MCF 10A (cell line): ENCODE measurements at regions not wholly inside any gene's neighbourhood (a gene's known extent, or its start where the extent isn't known, plus 50 kb on each side); places are given as distances from the start of the nearest gene placed in this dataset.

ENCODE experiments used
- BruUV-seq: library from RNA; stranded (reverse); fragments of 400-500 nt; replicated peaks from 2 replicates; lab custom pipeline; 2021; lab: Mats Ljungman, UMichigan
- CTCF ChIA-PET: fragments of 300-600 bp; sonication (Branson Sonifier 250); formaldehyde crosslinking; extraction: SDS; loops from one replicate; lab custom pipeline; 2021; ENCODE audit warnings: antibody characterized with exemption, inconsistent platforms; lab: Yijun Ruan, JAX
- POLR2A ChIA-PET: fragments of 300-600, 350-650 bp; sonication (Branson Sonifier 250); formaldehyde crosslinking; extraction: SDS; loops from one replicate; lab custom pipeline; 2020; ENCODE audit warnings: antibody characterized with exemption, inconsistent platforms; lab: Yijun Ruan, JAX
- DNase-seq: peaks from one replicate; pipeline ENCODE4 v3.0.0-alpha.2; 2018; ENCODE audit not compliant: unreplicated experiment
- H3K27ac Mint-ChIP-seq: one replicate; pipeline ENCODE4 v1.8.0; 2022; ENCODE audit warnings: mild to moderate bottlenecking, low read depth, mixed read lengths; ENCODE audit not compliant: unreplicated experiment
- H3K27me3 Mint-ChIP-seq: one replicate; pipeline ENCODE4 v1.8.0; 2022; ENCODE audit warnings: mixed read lengths; ENCODE audit not compliant: insufficient read depth, unreplicated experiment
- H3K36me3 Mint-ChIP-seq: one replicate; pipeline ENCODE4 v1.8.0; 2022; ENCODE audit warnings: mild to moderate bottlenecking, moderate library complexity, mixed read lengths; ENCODE audit not compliant: insufficient read depth, unreplicated experiment
- H3K4me1 Mint-ChIP-seq: one replicate; pipeline ENCODE4 v1.8.0; 2022; ENCODE audit warnings: mixed read lengths; ENCODE audit not compliant: insufficient read depth, unreplicated experiment
- H3K4me3 Mint-ChIP-seq: one replicate; pipeline ENCODE4 v1.8.0; 2022; ENCODE audit warnings: mild to moderate bottlenecking, moderate library complexity, mixed read lengths; ENCODE audit not compliant: unreplicated experiment
- H3K9me3 Mint-ChIP-seq: one replicate; pipeline ENCODE4 v1.8.0; 2022; ENCODE audit warnings: mixed read lengths; ENCODE audit not compliant: unreplicated experiment
- CTCF ChIP-seq: fragments of 200-600 bp; IDR thresholded peaks from one replicate; pipeline ENCODE4 v1.8.0; 2022; ENCODE audit warnings: antibody characterized with exemption, mild to moderate bottlenecking; ENCODE audit not compliant: unreplicated experiment
- intact Hi-C: fragments of 100-400 bp; cut with micrococcal nuclease; formaldehyde crosslinking; loops from 2 replicates; pipeline ENCODE4 v1.14.1; 2022

- Mint-ChIP-seq H3K27me3 (no peaks in the 10 kb centered on the region), H3K9me3 (no peaks in the 10 kb centered on the region), H3K36me3 (no peaks in the 10 kb centered on the region), H3K4me1 (no peaks in the 10 kb centered on the region), H3K27ac (peak overlapping the region; percentile 10), H3K4me3 (no peak overlapping the region)
- no TSS peak for BruUV-seq
- DNase-seq: no peak
- ChIA-PET CTCF (interaction anchor here (0.5 to 0.9 kb wide), 4 partner anchors 9 to 1197 kb away, joined by 3 read pairs; no protein-coding TSS in a partner anchor), POLR2A (no interaction called here)
- no peak for TF ChIP-seq CTCF
- intact Hi-C loops: no loop called here
Observed at GRCh38 chr15:35218215-35218614, 133.1 kb upstream of the NANOGP8 start.

GRCh38 chr15:35215093-35215492 is 130.0 kb upstream of the NANOGP8 start:
- DNase-seq: no peak
- ChIA-PET CTCF (interaction anchor here (0.7 to 1.0 kb wide), 2 partner anchors 9 to 137 kb away, joined by 3 read pairs; no protein-coding TSS in a partner anchor), POLR2A (no interaction called here)
- H3K4me3 Mint-ChIP-seq: no peak overlapping the region
- H3K27me3 Mint-ChIP-seq: no peaks in the 10 kb centered on the region
- H3K4me1 Mint-ChIP-seq: no peaks in the 10 kb centered on the region
- TF ChIP-seq CTCF: no peak
- no peaks in the 10 kb centered on the region for H3K9me3 Mint-ChIP-seq
- no TSS peak for BruUV-seq
- intact Hi-C loops: no loop called here
- no peaks in the 10 kb centered on the region for H3K36me3 Mint-ChIP-seq
- no peak overlapping the region for H3K27ac Mint-ChIP-seq

- POLR2A ChIA-PET: interaction anchor here (0.7 kb wide), 1 partner anchor 1172 kb away, joined by 3 read pairs; the partner anchor contains the start of gene AVEN
- Mint-ChIP-seq H3K27ac (no peak overlapping the region), H3K36me3 (no peaks in the 10 kb centered on the region), H3K9me3 (no peaks in the 10 kb centered on the region), H3K27me3 (no peaks in the 10 kb centered on the region), H3K4me3 (no peak overlapping the region), H3K4me1 (no peaks in the 10 kb centered on the region)
- no peak for TF ChIP-seq CTCF
- intact Hi-C loops: no loop called here
- CTCF ChIA-PET: no interaction called here
- no peak for DNase-seq
- BruUV-seq: no TSS peak
Observed at GRCh38 chr15:35211240-35211902, 126.3 kb upstream of the NANOGP8 start.

GRCh38 chr15:35210370-35210769 is 125.3 kb upstream of the NANOGP8 start:
- Mint-ChIP-seq H3K9me3 (no peaks in the 10 kb centered on the region), H3K4me1 (no peaks in the 10 kb centered on the region), H3K36me3 (no peaks in the 10 kb centered on the region), H3K4me3 (no peak overlapping the region), H3K27me3 (no peaks in the 10 kb centered on the region), H3K27ac (no peak overlapping the region)
- ChIA-PET POLR2A (interaction anchor here (1.2 kb wide), 1 partner anchor 15 kb away, joined by 4 read pairs; no protein-coding TSS in a partner anchor), CTCF (no interaction called here)
- no TSS peak for BruUV-seq
- intact Hi-C loops: no loop called here
- no peak for TF ChIP-seq CTCF
- DNase-seq: no peak
